ENCODE measurements at regions not wholly inside any gene's neighbourhood (a gene's known extent, or its start where the extent isn't known, plus 50 kb on each side); places are given as distances from the start of the nearest gene placed in this dataset.

GRCh38 chr15:67969892-67970291 is 84.2 kb upstream of the PIAS1 start:
- DNase-seq (ENCODE audit: low spot score) (no peak), ATAC-seq (no peak)
- intact Hi-C loops (cut with DNase I): no loop called here

DNA sequence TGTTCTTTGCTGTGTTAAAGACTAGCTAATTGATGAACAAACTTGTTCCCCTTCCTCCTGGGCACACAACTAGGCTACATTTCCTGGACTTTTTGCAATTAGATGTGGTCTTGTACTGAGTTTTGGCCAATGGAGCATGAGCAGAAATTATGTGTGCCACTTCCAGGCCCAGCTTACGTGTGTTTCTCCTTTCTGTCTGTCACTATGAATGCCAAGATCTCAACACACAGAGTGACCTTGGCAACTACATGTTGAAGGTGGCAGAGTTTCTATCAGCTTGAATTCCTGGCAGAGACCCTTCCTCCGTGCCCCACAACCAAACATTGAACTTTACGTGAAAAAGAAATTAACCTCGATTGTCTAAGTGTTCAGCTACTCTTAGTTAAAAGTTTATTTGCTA is 81.7 kb upstream of the PIAS1 start:
- ATAC-seq (no peak), DNase-seq (ENCODE audit: low spot score) (no peak)
- intact Hi-C loops (cut with DNase I): no loop called here

GRCh38 chr15:67973846-67974245 is 80.3 kb upstream of the PIAS1 start:
- DNase-seq (ENCODE audit: low spot score): no peak
- no peak for ATAC-seq
- intact Hi-C loops (cut with DNase I): no loop called here

GRCh38 chr15:67976506-67977073 is 77.5 kb upstream of the PIAS1 start:
- no peak for ATAC-seq
- intact Hi-C loops (cut with DNase I): no loop called here

GRCh38 chr15:67977414-67978089 is 76.6 kb upstream of the PIAS1 start:
- intact Hi-C loops (cut with DNase I): no loop called here
- no peak for ATAC-seq
- DNase-seq (ENCODE audit: low spot score): no peak

More at GRCh38 chr15:67976506-67977073, 77.5 kb upstream of the PIAS1 start:
- DNase-seq (ENCODE audit: low spot score): no peak

DNA sequence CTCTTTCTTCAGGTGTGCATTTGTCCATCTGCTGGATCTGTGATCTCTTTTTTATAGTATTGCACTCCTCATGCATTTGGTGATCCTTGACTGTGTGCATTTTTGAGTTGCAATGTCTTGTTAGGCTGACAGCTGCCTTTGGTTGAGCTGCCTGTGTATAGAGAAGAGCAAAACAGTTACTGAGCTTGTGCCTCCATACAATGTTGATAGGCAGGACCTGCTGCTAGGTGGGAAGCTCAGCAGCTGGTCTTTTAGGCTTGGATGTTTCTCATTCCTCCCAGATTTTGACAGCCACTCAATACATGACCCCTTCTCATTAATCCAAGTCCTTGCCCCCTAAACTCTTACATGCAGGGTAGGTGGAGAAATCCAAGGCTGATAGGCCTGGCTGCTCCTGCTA is 74.8 kb upstream of the PIAS1 start:
- DNase-seq (ENCODE audit: low spot score): no peak
- intact Hi-C loops (cut with DNase I): no loop called here
- no peak for ATAC-seq

DNA sequence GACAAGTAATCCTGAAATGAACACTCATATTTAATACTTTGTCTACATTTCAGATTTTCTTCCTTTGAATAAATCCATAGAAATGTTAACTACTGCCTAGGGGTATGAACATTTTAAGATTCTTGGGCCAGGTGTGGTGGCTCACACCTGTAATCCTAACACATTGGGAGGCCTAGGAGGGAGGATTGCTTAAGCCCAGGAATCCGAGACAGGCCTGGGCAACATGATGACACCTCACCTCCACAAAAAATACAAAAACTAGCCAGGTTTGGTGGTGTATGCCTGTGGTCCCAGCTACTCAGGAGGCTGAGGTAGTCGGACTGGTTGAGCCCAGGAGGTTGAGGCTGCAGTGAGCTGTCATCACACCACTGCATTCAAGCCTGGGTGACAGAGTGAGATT is 73.9 kb upstream of the PIAS1 start:
- DNase-seq (ENCODE audit: low spot score): no peak
- no peak for ATAC-seq
- intact Hi-C loops (cut with DNase I): no loop called here

DNA sequence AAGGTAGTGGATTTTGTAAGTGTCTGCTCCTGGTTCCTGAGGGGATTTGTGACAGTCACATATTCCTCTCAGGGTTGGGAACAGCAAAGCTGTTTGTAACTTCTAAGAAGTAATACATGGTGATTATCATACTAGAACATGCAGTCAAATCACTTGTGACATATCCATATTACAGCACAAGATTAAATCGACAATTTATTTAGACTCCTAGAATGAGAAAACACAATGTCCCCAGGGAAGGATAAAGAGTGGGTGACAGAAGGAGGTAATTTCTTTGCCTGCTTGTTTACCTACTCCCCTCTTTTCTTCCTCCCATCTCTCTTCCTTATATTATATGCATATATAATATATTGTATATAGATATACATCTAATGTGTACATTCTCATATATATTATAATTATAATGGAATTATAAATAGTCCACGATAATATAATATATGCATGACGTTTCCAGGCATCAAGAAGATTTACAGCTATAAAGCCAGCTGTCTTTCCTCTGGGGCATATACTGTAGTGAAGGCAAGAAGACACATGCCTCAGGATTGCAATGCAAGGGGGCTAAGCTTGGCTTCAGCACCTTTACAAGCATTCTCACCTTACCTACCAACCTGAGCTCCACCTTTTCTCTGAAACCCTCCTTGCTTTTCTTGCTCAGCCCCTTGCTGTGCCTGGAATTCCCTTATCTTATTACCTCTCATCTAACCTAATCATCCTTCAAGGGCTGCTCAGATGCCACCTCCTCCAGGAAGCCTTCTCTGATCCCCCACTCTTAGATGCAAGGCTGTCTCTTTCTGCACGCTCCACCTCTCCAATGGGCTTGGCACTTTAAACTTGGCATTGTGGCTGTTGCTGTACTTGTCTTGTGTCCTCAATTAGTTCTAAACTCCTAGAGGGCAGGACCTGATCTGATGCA is 73.1 kb upstream of the PIAS1 start:
- intact Hi-C loops (cut with DNase I): no loop called here
- DNase-seq (ENCODE audit: low spot score) (no peak), ATAC-seq (no peak)

DNA sequence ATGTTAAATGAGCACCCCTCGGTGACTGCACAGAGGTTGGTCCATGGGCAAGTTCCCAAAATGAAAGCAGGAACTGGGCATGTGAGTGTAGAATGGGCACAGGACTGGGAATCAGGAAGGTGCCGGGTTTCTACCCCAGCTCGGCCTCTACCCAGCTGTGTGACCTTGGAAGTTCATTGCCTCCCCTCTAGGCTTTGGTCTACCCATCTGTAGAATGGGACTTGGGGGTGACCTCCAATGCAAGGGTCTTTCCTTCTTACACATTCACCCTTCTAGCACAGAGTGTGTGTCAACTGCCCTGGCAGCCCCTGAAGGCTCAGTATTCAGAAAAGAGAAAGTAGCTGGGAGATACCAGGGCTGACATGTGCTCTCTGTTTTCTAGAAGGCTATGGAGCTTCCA is 72.3 kb upstream of the PIAS1 start:
- ATAC-seq (no peak), DNase-seq (ENCODE audit: low spot score) (no peak)
- intact Hi-C loops (cut with DNase I): no loop called here

DNA sequence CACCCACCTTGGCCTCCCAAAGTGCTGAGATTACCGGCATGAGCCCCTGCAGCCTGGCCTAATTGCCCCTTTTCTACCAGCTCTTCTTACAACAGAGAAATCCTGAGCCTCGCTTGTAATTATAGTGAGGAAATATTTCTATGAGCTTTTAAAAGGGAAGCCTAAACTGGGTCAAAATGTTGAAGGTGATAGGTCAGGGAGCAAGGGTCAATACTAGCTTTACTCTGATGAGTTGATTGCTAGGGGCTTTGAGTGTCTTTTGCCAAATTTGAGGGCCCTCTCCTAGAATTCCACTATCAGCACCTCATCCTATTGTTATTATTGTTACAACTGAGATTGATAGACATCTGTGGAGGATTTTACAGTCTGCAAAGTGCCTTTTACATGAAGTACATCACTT is 62.4 kb upstream of the PIAS1 start:
- DNase-seq (ENCODE audit: low spot score) (no peak), ATAC-seq (no peak)
- intact Hi-C loops (cut with DNase I): no loop called here

DNA sequence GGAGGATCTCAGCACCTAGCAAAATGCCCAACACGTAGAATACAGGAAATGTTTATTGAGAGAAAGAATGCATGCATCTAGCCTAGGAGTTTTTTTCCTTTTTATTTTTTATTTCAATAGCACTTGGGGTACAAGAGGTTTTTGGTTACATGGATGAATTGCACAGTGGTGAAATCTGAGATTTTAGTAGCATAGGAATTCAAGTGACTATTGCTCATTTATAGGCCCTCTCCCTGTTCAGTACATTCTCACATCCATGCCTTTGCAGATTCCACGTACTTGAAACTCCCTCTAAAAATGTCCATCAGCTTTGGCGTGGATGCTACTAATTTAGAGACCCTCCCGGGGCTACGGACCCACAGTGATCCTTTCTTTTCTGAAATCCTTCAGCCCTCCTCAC is 61.7 kb upstream of the PIAS1 start:
- intact Hi-C loops (cut with DNase I): no loop called here
- DNase-seq (ENCODE audit: low spot score): no peak
- ATAC-seq: no peak

GRCh38 chr15:67992834-67993233 is 61.3 kb upstream of the PIAS1 start:
- intact Hi-C loops (cut with DNase I): no loop called here
- ATAC-seq (no peak), DNase-seq (ENCODE audit: low spot score) (no peak)

DNA sequence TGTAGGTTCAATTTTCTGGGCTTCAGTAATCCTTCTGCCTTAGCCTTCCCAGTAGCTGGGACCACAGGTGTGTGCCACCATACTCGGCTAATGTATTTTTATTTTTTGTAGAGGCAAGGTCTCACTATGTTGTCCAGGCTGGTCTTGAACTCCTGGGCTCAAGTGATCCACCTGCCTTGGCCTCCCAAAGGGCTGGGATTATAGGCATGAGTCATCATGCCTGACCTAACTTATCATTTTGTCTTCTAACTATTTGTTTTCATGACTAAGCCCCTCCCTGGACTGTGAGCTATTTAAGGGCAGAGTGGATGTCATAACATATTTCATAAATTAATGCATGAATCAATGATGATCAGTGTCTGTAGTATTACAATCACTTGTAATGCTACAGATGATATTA is 56.1 kb upstream of the PIAS1 start:
- ATAC-seq (no peak), DNase-seq (ENCODE audit: low spot score) (no peak)
- intact Hi-C loops (cut with DNase I): no loop called here

DNA sequence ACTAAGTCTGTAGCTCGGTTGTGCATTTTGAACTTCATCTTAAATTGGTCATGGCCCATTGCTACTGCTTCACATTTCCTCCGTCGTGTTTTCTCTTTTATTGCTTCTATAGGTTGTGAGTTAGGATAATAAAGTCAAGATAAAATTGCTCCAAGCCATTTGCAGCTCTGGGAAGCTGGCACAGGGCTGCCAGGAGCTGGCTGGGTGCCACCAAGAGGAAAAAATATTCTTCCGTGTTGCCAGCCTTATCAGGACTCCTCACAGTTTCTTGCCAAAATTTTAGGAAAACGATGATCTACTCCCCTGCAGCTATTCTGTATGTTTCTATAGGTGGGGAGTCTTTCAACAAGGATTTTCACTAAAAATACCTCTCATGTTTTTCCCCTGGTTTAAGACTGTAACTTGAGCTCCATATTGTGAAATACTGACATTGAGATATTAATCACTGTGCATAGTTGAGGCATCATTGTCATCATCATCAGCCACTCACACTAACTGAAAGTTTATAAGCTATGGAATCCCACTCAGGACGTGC is 55.4 kb upstream of the PIAS1 start:
- ATAC-seq (no peak), DNase-seq (ENCODE audit: low spot score) (no peak)

GRCh38 chr15:67999320-68000100 is 54.6 kb upstream of the PIAS1 start:
- DNase-seq (ENCODE audit: low spot score): no peak
- intact Hi-C loops (cut with DNase I): no loop called here
- ATAC-seq: no peak

More for the DNA sequence above, 55.4 kb upstream of the PIAS1 start:
- intact Hi-C loops (cut with DNase I): no loop called here

DNA sequence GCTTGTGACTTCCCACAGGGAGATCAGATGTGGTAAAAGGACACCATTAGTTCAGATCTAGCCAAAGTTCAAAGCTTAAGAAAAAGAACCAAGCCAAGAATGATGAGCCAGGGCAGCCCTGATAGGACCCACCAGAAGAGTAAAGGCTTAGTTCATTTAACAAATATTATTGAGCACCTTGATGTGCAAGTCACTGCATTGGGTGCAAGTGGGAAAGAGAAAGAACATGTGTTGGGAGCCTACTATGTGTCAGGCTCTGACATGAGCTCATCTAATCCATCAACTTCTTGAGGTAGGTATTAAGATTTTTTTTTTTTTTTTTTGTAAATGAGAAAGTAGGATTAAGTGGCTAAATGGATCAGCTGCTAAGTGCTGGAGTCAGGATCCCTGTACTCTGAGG is 53.4 kb upstream of the PIAS1 start:
- intact Hi-C loops (cut with DNase I): no loop called here
- DNase-seq (ENCODE audit: low spot score) (no peak), ATAC-seq (no peak)

- DNase-seq (ENCODE audit: low spot score) (no peak), ATAC-seq (no peak)
- intact Hi-C loops (cut with DNase I): no loop called here
These were observed 52.3 kb upstream of the PIAS1 start for GRCh38 chr15:68001811-68002210.

- DNase-seq (ENCODE audit: low spot score): no peak
- no peak for ATAC-seq
- intact Hi-C loops (cut with DNase I): no loop called here
These were observed 50.8 kb upstream of the PIAS1 start for GRCh38 chr15:68003297-68003696.

Measured in sciatic nerve (tissue), 2 donors.